Naive thymus-derived CD8-positive, alpha-beta T cell (primary cell): ENCODE measurements at regions not wholly inside any gene's neighbourhood (a gene's known extent, or its start where the extent isn't known, plus 50 kb on each side); places are given as distances from the start of the nearest gene placed in this dataset.

Source experiments
- ATAC-seq, 2 donors: fragments of 150-1000 bp; cut with Tn5 transposase in 1 of 2; sonication (Bioruptor Pico), chemical (Tn5 transposase) in 1 of 2; 1 replicate in 1 of 2; 2 replicates in 1 of 2; pipeline ENCODE4 v1.10.0; 2021; ENCODE audit warnings: mild to moderate bottlenecking in 2 of 2, moderate library complexity in 2 of 2
- POLR2A ChIA-PET: fragments of 350-600 bp; sonication (Branson Sonifier 250); formaldehyde crosslinking; loops from one replicate; lab custom pipeline; 2021; ENCODE audit warnings: antibody characterized with exemption; lab: Charles Lee
- DNase-seq, 10 donors: peaks; one replicate each; pipeline versions ENCODE4 v3.0.0 to v3.0.0-alpha.2; 2020 to 2022
- H3K27ac Mint-ChIP-seq, 10 donors: one replicate each; pipeline ENCODE4 v1.8.0; 2020 to 2022; ENCODE audit warnings: mild to moderate bottlenecking in 10 of 10, mixed read lengths in 10 of 10, moderate library complexity in 4 of 10, inconsistent platforms in 1 of 10
- H3K27me3 Mint-ChIP-seq, 5 donors: one replicate each; pipeline ENCODE4 v1.8.0; 2021 to 2022; ENCODE audit warnings: mixed read lengths in 5 of 5
- H3K36me3 Mint-ChIP-seq, 3 donors: one replicate each; pipeline ENCODE4 v1.8.0; 2020 to 2022; ENCODE audit warnings: mixed read lengths in 3 of 3, mild to moderate bottlenecking in 2 of 3, inconsistent platforms in 1 of 3
- H3K4me1 Mint-ChIP-seq, 4 donors: one replicate each; pipeline ENCODE4 v1.8.0; 2021 to 2022; ENCODE audit warnings: mixed read lengths in 4 of 4
- H3K4me3 Mint-ChIP-seq, 10 donors: one replicate each; pipeline ENCODE4 v1.8.0; 2020 to 2022; ENCODE audit warnings: mild to moderate bottlenecking in 10 of 10, mixed read lengths in 10 of 10, moderate library complexity in 6 of 10, inconsistent platforms in 1 of 10
- H3K9me3 Mint-ChIP-seq, 9 donors: one replicate each; pipeline ENCODE4 v1.8.0; 2020 to 2022; ENCODE audit warnings: mixed read lengths in 9 of 9, mild to moderate bottlenecking in 3 of 9, inconsistent platforms in 1 of 9, moderate library complexity in 1 of 9

DNA sequence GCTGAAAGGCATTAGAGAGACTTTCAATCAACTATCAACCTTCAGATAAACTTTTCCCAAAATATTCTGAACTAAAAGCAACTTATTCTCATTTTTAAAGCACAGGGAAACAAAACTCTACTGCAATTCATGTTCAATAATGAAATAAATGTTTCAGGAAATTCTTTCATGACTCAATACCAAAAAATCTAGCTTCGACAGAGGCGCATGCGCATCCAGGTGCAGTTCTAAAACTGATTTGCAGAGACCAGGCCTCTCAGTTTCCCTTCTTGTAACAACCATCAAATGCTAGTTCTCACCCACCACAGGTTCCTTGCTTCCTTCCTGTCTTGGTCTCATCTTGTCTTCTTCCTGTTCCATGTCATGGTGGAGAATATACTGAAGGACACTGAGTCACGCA lies 55.3 kb upstream of the NRBF2 start:
- Mint-ChIP-seq H3K9me3 (no peaks in the 10 kb centered on the region), H3K27me3 (peaks cover 0 to 7% (median under 1%) of the 10 kb centered on the region in 5 donors), H3K27ac (peak overlapping the region in 1 of 10 donors; percentile 19), H3K4me3 (no peak overlapping the region), H3K36me3 (no peaks in the 10 kb centered on the region), H3K4me1 (peaks cover 0 to 6% (median 2%) of the 10 kb centered on the region in 4 donors)
- POLR2A ChIA-PET = no interaction called here
- no peak for DNase-seq
- no peak for ATAC-seq

GRCh38 chr10:63072951-63073350 lies 60.2 kb upstream of the NRBF2 start:
- POLR2A ChIA-PET = no interaction called here
- Mint-ChIP-seq H3K9me3 (no peaks in the 10 kb centered on the region), H3K27me3 (peaks cover 12 to 32% (median 19%) of the 10 kb centered on the region in 5 donors), H3K4me1 (peaks cover 0 to 5% (median 3%) of the 10 kb centered on the region in 4 donors), H3K4me3 (no peak overlapping the region), H3K36me3 (peaks cover 0 to 4% (median 0%) of the 10 kb centered on the region in 3 donors), H3K27ac (no peak overlapping the region)
- DNase-seq (no peak), ATAC-seq (no peak)

DNA sequence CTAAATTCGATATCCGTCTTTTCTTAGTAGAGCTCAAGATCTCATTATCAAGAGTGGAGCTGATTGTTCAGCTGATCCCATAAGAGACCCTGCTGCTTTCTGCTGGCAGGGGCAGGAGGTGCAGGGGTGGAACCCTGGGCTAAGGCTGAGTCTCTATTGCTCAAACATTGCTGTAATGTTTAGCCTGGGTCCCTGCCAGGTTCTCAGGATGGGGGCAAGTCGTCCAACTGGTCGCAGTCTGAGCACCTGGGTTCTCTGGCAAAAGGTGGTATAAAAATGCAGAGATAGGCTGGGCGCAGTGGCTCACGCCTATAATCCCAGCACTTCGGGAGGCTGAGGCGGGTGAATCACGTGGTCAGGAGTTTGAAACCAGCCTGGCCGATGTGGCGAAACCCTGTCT lies 62.0 kb upstream of the NRBF2 start:
- Mint-ChIP-seq H3K27me3 (peaks cover 13 to 45% (median 28%) of the 10 kb centered on the region in 5 donors), H3K9me3 (no peaks in the 10 kb centered on the region), H3K4me1 (peaks cover 0 to 2% (median 0%) of the 10 kb centered on the region in 4 donors), H3K4me3 (no peak overlapping the region), H3K27ac (no peak overlapping the region), H3K36me3 (peaks cover 0 to 4% (median 0%) of the 10 kb centered on the region in 3 donors)
- ATAC-seq (no peak), DNase-seq (no peak)
- POLR2A ChIA-PET = no interaction called here

DNA sequence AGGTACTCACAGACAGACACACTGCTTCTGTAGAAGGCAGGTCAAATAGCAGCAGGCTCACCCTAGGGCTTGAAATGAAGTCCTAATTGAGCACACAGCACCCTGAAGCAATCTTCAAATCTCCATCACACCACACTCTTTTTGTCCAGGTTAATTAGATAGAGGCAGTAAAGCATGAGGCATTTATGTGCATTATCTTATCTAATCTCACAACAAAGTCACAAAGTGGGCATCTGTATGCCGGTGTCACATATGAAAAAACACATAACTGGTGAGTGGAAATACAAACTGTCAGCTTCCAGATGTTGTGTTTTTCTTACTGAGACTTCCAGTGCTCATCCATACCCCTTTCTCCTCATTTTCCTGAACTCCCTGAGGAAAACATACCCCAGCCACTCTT lies 63.8 kb upstream of the NRBF2 start:
- POLR2A ChIA-PET = no interaction called here
- Mint-ChIP-seq H3K4me1 (peaks cover 0 to 3% (median under 1%) of the 10 kb centered on the region in 4 donors), H3K27ac (no peak overlapping the region), H3K9me3 (no peaks in the 10 kb centered on the region), H3K36me3 (peaks cover 0 to 4% (median 0%) of the 10 kb centered on the region in 3 donors), H3K4me3 (no peak overlapping the region), H3K27me3 (peaks cover 21 to 59% (median 39%) of the 10 kb centered on the region in 5 donors)
- ATAC-seq (no peak), DNase-seq (no peak)

DNA sequence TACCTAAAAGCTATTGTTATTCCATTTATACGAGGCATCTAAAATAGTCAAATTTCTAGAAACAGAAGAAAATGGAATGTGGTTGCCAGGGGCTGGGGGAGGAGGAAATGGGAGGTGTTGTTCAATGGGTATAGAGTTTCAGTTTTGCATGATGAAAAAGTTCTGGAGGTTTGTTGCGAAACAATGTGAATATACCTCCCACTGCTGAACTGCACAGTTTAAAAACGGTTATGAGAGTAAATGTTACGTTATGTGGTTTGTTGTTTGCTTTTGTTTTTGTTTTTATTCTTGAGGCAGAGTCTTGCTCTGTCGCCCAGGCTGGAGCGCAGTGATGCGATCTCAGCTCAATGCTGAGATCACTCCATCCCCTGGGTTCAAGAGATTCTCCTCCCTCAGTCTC lies 64.9 kb upstream of the NRBF2 start:
- POLR2A ChIA-PET = no interaction called here
- ATAC-seq = no peak
- H3K27me3 Mint-ChIP-seq = peaks cover 21 to 70% (median 45%) of the 10 kb centered on the region in 5 donors
- DNase-seq = no peak
- H3K4me3 Mint-ChIP-seq = no peak overlapping the region
- no peak overlapping the region for H3K27ac Mint-ChIP-seq
- H3K4me1 Mint-ChIP-seq = peaks cover 0 to 3% (median under 1%) of the 10 kb centered on the region in 4 donors
- H3K36me3 Mint-ChIP-seq = peaks cover 0 to 4% (median 0%) of the 10 kb centered on the region in 3 donors
- no peaks in the 10 kb centered on the region for H3K9me3 Mint-ChIP-seq

DNA sequence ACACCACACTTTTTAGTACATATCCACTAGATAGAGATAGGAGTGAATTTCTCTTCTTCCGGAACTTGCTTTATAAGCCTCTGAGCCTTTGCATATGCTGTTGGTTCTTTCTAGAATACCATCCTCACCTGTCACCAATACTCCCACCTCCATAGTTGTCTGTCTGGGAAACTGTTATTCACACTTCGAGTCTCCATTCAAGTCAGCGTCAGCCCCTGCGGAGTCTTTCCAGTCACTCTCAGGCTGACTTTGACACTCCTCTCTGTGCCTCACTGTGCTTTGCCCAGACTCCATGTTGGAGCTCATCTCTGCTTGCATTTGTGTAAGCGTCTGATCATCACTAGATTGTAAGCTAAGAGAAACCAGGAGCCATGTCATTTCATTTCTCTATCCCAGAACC lies 66.5 kb upstream of the NRBF2 start:
- H3K36me3 Mint-ChIP-seq = peaks cover 0 to 4% (median 0%) of the 10 kb centered on the region in 3 donors
- H3K27ac Mint-ChIP-seq = no peak overlapping the region
- peaks cover 0 to 3% (median under 1%) of the 10 kb centered on the region in 4 donors for H3K4me1 Mint-ChIP-seq
- H3K27me3 Mint-ChIP-seq = peaks cover 16 to 71% (median 47%) of the 10 kb centered on the region in 5 donors
- no peaks in the 10 kb centered on the region for H3K9me3 Mint-ChIP-seq
- DNase-seq (no peak), ATAC-seq (no peak)
- no peak overlapping the region for H3K4me3 Mint-ChIP-seq
- POLR2A ChIA-PET = interaction anchor here (0.5 kb wide), 1 partner anchor 594 kb away, joined by 3 read pairs; no protein-coding TSS in a partner anchor

GRCh38 chr10:63064706-63065105 lies 68.4 kb upstream of the NRBF2 start:
- no peak for ATAC-seq
- Mint-ChIP-seq H3K27ac (no peak overlapping the region), H3K4me3 (no peak overlapping the region), H3K27me3 (peaks cover 15 to 53% (median 34%) of the 10 kb centered on the region in 5 donors), H3K9me3 (no peaks in the 10 kb centered on the region), H3K36me3 (no peaks in the 10 kb centered on the region), H3K4me1 (peaks cover 0 to 3% (median under 1%) of the 10 kb centered on the region in 4 donors)
- no peak for DNase-seq
- POLR2A ChIA-PET = no interaction called here

- Mint-ChIP-seq H3K36me3 (no peaks in the 10 kb centered on the region), H3K27ac (no peak overlapping the region), H3K4me3 (no peak overlapping the region), H3K9me3 (no peaks in the 10 kb centered on the region), H3K4me1 (no peaks in the 10 kb centered on the region), H3K27me3 (peaks cover 3 to 9% (median 6%) of the 10 kb centered on the region in 5 donors)
- POLR2A ChIA-PET = no interaction called here
- DNase-seq (no peak), ATAC-seq (no peak)
These were observed 74.9 kb upstream of the NRBF2 start for GRCh38 chr10:63058236-63058635.

GRCh38 chr10:63057509-63057908 lies 75.6 kb upstream of the NRBF2 start:
- peaks cover 2 to 8% (median 6%) of the 10 kb centered on the region in 5 donors for H3K27me3 Mint-ChIP-seq
- no peak overlapping the region for H3K4me3 Mint-ChIP-seq
- DNase-seq (no peak), ATAC-seq (no peak)
- POLR2A ChIA-PET = no interaction called here
- no peaks in the 10 kb centered on the region for H3K4me1 Mint-ChIP-seq
- H3K36me3 Mint-ChIP-seq = no peaks in the 10 kb centered on the region
- no peak overlapping the region for H3K27ac Mint-ChIP-seq
- H3K9me3 Mint-ChIP-seq = no peaks in the 10 kb centered on the region

GRCh38 chr10:63055705-63056104 lies 77.4 kb upstream of the NRBF2 start:
- DNase-seq (no peak), ATAC-seq (no peak)
- H3K4me3 Mint-ChIP-seq = no peak overlapping the region
- H3K27me3 Mint-ChIP-seq = peaks cover 0 to 11% (median 6%) of the 10 kb centered on the region in 5 donors
- no peak overlapping the region for H3K27ac Mint-ChIP-seq
- no peaks in the 10 kb centered on the region for H3K4me1 Mint-ChIP-seq
- POLR2A ChIA-PET = no interaction called here
- H3K36me3 Mint-ChIP-seq = no peaks in the 10 kb centered on the region
- no peaks in the 10 kb centered on the region for H3K9me3 Mint-ChIP-seq

DNA sequence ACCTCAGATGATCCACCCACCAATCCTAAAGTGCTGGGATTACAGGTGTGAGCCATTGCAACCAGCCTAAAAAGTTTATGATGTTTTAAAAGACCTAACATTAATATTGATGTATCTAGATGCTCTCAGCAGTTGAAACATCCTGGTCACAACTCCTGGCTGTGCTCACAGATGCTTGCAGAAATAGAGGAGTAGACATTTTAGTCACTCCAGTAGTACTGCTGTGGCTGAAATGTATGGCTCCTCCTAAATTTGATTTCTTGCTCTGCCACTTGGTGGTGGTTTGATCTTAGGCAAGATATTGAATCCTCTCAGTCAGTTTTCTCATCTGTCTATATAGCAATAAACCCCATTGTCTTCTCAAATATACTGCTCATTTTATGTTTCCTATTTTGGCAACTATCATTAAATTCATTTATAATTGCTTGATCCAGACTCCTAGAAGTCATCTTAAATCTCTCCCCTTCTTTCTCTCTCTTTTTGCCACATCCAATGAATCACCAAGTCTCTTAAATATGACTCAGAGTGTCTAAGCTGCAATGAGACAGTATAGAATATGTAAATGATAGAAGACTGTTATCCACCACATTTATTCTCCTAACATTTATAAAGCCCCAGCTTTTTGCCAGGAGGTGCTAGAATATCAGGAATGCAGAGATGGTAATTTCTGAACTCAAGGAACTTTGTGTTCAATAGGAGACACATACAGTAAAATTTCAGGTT lies 78.1 kb upstream of the NRBF2 start:
- no peaks in the 10 kb centered on the region for H3K4me1 Mint-ChIP-seq

DNA sequence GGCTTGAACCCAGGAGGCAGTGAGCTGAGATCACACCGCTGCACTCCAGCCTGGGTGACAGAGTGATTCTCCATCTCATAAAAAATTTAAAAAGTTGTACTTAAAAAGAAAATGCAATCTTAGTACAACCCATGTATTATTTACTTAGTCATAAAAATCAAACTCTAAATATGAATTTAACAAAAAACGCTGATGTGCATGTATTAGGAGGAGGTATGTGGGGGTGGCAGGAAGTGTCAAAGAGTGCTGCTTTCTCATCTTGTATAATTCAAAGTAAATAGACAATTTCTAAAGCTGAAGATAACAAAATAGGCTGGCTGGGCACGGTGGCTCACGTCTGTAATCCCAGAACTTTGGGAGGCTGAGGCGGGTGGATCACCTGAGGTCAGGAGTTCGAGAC lies 81.0 kb upstream of the NRBF2 start:
- H3K9me3 Mint-ChIP-seq = peaks cover 0 to 3% (median 0%) of the 10 kb centered on the region in 9 donors
- no peak overlapping the region for H3K27ac Mint-ChIP-seq
- DNase-seq (no peak), ATAC-seq (no peak)
- H3K36me3 Mint-ChIP-seq = no peaks in the 10 kb centered on the region
- peaks cover 5 to 23% (median 14%) of the 10 kb centered on the region in 5 donors for H3K27me3 Mint-ChIP-seq
- H3K4me3 Mint-ChIP-seq = no peak overlapping the region
- H3K4me1 Mint-ChIP-seq = no peaks in the 10 kb centered on the region
- POLR2A ChIA-PET = no interaction called here

More for the DNA sequence above, 78.1 kb upstream of the NRBF2 start:
- H3K9me3 Mint-ChIP-seq = no peaks in the 10 kb centered on the region
- POLR2A ChIA-PET = no interaction called here
- H3K4me3 Mint-ChIP-seq = no peak overlapping the region
- ATAC-seq (no peak), DNase-seq (no peak)
- no peak overlapping the region for H3K27ac Mint-ChIP-seq
- H3K36me3 Mint-ChIP-seq = no peaks in the 10 kb centered on the region
- peaks cover 5 to 13% (median 6%) of the 10 kb centered on the region in 5 donors for H3K27me3 Mint-ChIP-seq

GRCh38 chr10:63042256-63042655 lies 90.9 kb upstream of the NRBF2 start:
- peaks cover 7 to 41% (median 19%) of the 10 kb centered on the region in 9 donors for H3K9me3 Mint-ChIP-seq
- peak overlapping the region in 1 of 10 donors; percentile 24 for H3K27ac Mint-ChIP-seq

More at GRCh38 chr10:63042256-63042655, 90.9 kb upstream of the NRBF2 start:
- DNase-seq = no peak
- H3K27me3 Mint-ChIP-seq = peaks cover 23 to 59% (median 42%) of the 10 kb centered on the region in 5 donors
- no peak for ATAC-seq
- POLR2A ChIA-PET = no interaction called here
- no peaks in the 10 kb centered on the region for H3K4me1 Mint-ChIP-seq
- H3K36me3 Mint-ChIP-seq = peaks cover 2 to 15% (median 9%) of the 10 kb centered on the region in 3 donors
- H3K4me3 Mint-ChIP-seq = no peak overlapping the region
